DOHH2 (cell line): ENCODE measurements at regions not wholly inside any gene's neighbourhood (a gene's known extent, or its start where the extent isn't known, plus 50 kb on each side); places are given as distances from the start of the nearest gene placed in this dataset.

Experiments
- H3F3A ChIP-seq: fragments of 200-600 bp; sonication (generic), shearing (Covaris generic); 2 replicates; pipeline ENCODE4 v1.6.0; 2016; ENCODE audit warnings: antibody characterized with exemption, mild to moderate bottlenecking; ENCODE audit not compliant: control insufficient read depth, insufficient read depth
- H3K27ac ChIP-seq: fragments of 200-600 bp; sonication (generic); 2 replicates; pipeline ENCODE4 v1.5.1; 2014; ENCODE audit warnings: low read depth, mild to moderate bottlenecking, low read length, moderate library complexity
- H3K27me3 ChIP-seq: fragments of 200-600 bp; sonication (generic); 2 replicates; pipeline ENCODE4 v1.6.1; 2014; ENCODE audit warnings: mild to moderate bottlenecking, low read length, mixed read lengths; ENCODE audit not compliant: control insufficient read depth
- H3K36me3 ChIP-seq: fragments of 200-600 bp; sonication (generic); 2 replicates; pipeline ENCODE4 v1.6.1; 2014; ENCODE audit warnings: mild to moderate bottlenecking, low read length, moderate library complexity, mixed read lengths; ENCODE audit not compliant: control insufficient read depth
- H3K4me1 ChIP-seq: fragments of 200-600 bp; sonication (generic); 2 replicates; pipeline ENCODE4 v1.6.1; 2014; ENCODE audit warnings: mild to moderate bottlenecking, low read length, mixed read lengths; ENCODE audit not compliant: control insufficient read depth
- H3K4me2 ChIP-seq: fragments of 200-600 bp; sonication (generic); 2 replicates; pipeline ENCODE4 v1.6.0; 2014; ENCODE audit warnings: mild to moderate bottlenecking, low read length, moderate library complexity
- H3K4me3 ChIP-seq: fragments of 200-600 bp; sonication (generic); 2 replicates; pipeline ENCODE4 v1.5.1; 2014; ENCODE audit warnings: mild to moderate bottlenecking, low read length, mixed read lengths
- H3K79me2 ChIP-seq: fragments of 200-600 bp; sonication (generic); 2 replicates; pipeline ENCODE4 v1.6.1; 2014; ENCODE audit warnings: mild to moderate bottlenecking, low read length, mixed read lengths; ENCODE audit not compliant: control insufficient read depth
- H3K9me2 ChIP-seq: fragments of 200-600 bp; sonication (generic); replicated peaks from 2 replicates; pipeline ENCODE4 v1.6.1; 2014; ENCODE audit warnings: mild to moderate bottlenecking, low read length, mixed read lengths; ENCODE audit not compliant: control insufficient read depth
- H3K9me3 ChIP-seq: fragments of 200-600 bp; sonication (generic); 2 replicates; pipeline ENCODE4 v1.6.1; 2014; ENCODE audit warnings: antibody characterized with exemption, low read length, mixed read lengths; ENCODE audit not compliant: control insufficient read depth, insufficient read depth
- H4K20me1 ChIP-seq: fragments of 200-600 bp; sonication (generic); 2 replicates; pipeline ENCODE4 v1.6.0; 2014; ENCODE audit warnings: low read depth, mild to moderate bottlenecking, antibody characterized with exemption, low read length, moderate library complexity; ENCODE audit not compliant: control insufficient read depth, insufficient read depth
- EZH2phosphoT487 ChIP-seq: fragments of 200-600 bp; sonication (generic); IDR thresholded peaks from 2 replicates; pipeline ENCODE4 v1.6.1; 2017; ENCODE audit warnings: borderline replicate concordance, mild to moderate bottlenecking, antibody characterized with exemption, low read length, moderate library complexity, mixed read lengths
- TF ChIP-seq, protein P1 (sequence below): fragments of 200-600 bp; sonication (generic); IDR thresholded peaks from one replicate; pipeline ENCODE4 v1.5.1; 2014; ENCODE audit warnings: antibody characterized with exemption, mild to moderate bottlenecking, low read depth, low read length; ENCODE audit not compliant: poor library complexity, severe bottlenecking

DNA sequence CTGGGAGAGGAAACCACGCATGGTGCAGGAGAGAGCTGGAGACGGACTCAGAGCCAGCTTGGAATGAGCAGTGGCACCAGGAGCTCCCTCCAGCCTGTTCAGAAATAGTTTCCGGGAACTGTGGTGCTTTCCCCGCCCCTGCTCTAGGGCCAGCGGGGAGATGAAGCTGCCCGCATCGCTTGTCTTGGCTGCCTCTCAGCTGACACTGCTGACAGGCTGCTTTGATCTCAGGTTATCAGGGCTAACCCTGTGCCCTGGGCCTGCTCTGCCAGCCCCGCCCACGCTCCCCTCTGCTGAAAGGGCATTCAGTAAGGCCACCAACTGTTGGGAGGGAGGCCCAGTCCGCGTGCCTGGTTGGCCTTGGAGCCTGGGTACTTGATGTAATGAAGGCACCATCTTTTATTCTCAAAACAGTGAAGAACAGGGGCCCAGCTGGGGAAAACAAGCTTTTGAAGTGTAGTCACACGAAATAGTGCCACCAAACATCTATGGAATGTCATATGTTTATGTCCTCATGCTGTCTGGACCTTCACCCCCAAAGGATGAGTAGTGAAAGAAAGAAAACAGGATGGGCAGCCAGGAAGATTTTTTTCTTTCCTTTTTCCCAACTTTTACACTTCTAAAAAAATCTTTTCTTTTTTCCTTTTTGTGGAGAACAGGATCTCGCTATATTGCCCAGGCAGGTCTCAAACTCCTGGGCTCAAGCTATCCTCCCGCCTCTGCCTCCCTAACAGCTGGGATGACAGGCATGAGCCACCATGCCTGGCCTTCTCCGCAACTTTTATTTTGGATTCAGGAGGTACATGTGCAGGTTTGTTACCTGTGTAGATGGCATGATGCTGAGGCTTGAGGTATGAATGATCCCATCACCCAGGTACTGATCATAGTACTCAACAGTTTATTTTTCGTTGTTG lies 115.9 kb upstream of the TBX3 start:
- H3K36me3 ChIP-seq, result no peaks in the 10 kb centered on the region
- TF ChIP-seq, protein P1, sequence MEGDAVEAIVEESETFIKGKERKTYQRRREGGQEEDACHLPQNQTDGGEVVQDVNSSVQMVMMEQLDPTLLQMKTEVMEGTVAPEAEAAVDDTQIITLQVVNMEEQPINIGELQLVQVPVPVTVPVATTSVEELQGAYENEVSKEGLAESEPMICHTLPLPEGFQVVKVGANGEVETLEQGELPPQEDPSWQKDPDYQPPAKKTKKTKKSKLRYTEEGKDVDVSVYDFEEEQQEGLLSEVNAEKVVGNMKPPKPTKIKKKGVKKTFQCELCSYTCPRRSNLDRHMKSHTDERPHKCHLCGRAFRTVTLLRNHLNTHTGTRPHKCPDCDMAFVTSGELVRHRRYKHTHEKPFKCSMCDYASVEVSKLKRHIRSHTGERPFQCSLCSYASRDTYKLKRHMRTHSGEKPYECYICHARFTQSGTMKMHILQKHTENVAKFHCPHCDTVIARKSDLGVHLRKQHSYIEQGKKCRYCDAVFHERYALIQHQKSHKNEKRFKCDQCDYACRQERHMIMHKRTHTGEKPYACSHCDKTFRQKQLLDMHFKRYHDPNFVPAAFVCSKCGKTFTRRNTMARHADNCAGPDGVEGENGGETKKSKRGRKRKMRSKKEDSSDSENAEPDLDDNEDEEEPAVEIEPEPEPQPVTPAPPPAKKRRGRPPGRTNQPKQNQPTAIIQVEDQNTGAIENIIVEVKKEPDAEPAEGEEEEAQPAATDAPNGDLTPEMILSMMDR, result no peak
- TF ChIP-seq EZH2phosphoT487, result no peak
- no peaks in the 10 kb centered on the region for H4K20me1 ChIP-seq
- H3K79me2 ChIP-seq, result no peaks in the 10 kb centered on the region
- no peaks in the 10 kb centered on the region for H3K9me2 ChIP-seq
- no peak overlapping the region for H3K4me2 ChIP-seq
- H3K9me3 ChIP-seq, result no peaks in the 10 kb centered on the region
- H3K27ac ChIP-seq, result no peak overlapping the region
- no peak overlapping the region for H3K4me3 ChIP-seq
- H3K27me3 ChIP-seq, result no peaks in the 10 kb centered on the region
- no peaks in the 10 kb centered on the region for H3K4me1 ChIP-seq
- H3F3A ChIP-seq, result no peaks in the 10 kb centered on the region

DNA sequence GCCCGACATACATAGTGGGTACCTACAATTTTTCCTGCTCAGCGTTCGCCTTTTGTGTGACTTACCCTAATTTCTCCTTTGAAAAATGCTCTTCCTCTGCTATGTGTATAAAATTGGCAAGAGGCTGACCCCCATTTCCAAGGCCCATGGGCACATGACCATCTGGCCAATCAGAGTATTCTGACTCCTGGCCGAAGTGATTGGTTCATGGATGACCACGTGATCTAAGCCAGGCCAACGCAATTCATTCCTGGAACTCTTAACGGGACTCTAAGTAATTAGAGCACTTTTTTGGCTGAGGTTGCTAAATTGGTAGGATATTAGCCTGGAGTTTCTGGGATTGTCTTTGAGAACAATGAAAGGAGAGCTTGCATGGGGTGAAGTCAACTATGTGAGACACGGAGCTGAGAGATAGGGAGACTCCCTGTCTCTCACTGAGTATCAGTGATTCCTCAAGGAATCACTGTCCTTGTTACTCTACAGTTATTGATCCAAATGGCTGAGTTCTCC lies 110.1 kb upstream of the TBX3 start:
- no peaks in the 10 kb centered on the region for H3K36me3 ChIP-seq
- TF ChIP-seq EZH2phosphoT487, result no peak
- TF ChIP-seq, protein P1, result no peak
- H3K4me1 ChIP-seq, result no peaks in the 10 kb centered on the region
- no peaks in the 10 kb centered on the region for H4K20me1 ChIP-seq
- H3K79me2 ChIP-seq, result no peaks in the 10 kb centered on the region
- no peaks in the 10 kb centered on the region for H3K9me3 ChIP-seq
- H3K4me3 ChIP-seq, result no peak overlapping the region
- H3K4me2 ChIP-seq, result no peak overlapping the region
- no peaks in the 10 kb centered on the region for H3K27me3 ChIP-seq
- no peaks in the 10 kb centered on the region for H3K9me2 ChIP-seq
- H3K27ac ChIP-seq, result no peak overlapping the region
- no peaks in the 10 kb centered on the region for H3F3A ChIP-seq

DNA sequence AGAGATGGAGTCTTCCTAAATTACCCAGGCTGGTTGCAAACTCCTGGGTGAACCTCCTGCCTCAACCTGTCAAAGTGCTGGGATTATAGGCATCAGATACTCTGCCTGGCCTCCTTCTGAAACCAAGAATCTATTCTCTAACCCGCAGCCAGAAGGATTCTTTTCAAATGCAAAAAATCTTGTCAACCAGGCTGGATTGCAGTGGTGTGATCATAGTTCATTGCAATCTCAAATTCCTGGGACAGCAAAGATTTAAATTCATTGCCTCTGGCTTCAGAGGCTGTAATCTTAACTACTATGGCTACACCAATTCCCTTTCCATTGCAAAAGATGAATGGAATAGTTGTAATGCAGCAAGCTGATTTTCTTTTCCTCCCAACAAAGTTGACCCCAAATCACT lies 106.3 kb upstream of the TBX3 start:
- Histone ChIP-seq H3F3A (no peaks in the 10 kb centered on the region), H3K9me2 (no peaks in the 10 kb centered on the region), H3K79me2 (no peaks in the 10 kb centered on the region), H4K20me1 (no peaks in the 10 kb centered on the region), H3K36me3 (no peaks in the 10 kb centered on the region), H3K4me2 (no peak overlapping the region), H3K4me3 (no peak overlapping the region), H3K4me1 (no peaks in the 10 kb centered on the region), H3K27ac (no peak overlapping the region), H3K9me3 (no peaks in the 10 kb centered on the region), H3K27me3 (no peaks in the 10 kb centered on the region)
- TF ChIP-seq, protein P1, result no peak
- TF ChIP-seq EZH2phosphoT487, result no peak
